ENCODE measurements at regions not wholly inside any gene's neighbourhood (a gene's known extent, or its start where the extent isn't known, plus 50 kb on each side); places are given as distances from the start of the nearest gene placed in this dataset.

GRCh38 chr13:81492449-81492848 is 1151.5 kb upstream of the SPRY2 start:
- TF ChIP-seq CTCF (IDR thresholded peaks at IDR 0.05; ENCODE audit: low read depth, low read length, missing input control): no peak
- TF ChIP-seq FOXA1 (IDR thresholded peaks at IDR 0.05): no peak
- no peak for TF ChIP-seq SP1 (IDR thresholded peaks at IDR 0.05)
- TF ChIP-seq ZBTB33 (IDR thresholded peaks at IDR 0.05): no peak
- TF ChIP-seq MAX (IDR thresholded peaks at IDR 0.05): no peak
- no peak for TF ChIP-seq GABPA (IDR thresholded peaks at IDR 0.05 in 1 of 2, conservative IDR thresholded peaks at IDR 0.05 in 1 of 2)
- no peak for TF ChIP-seq YY1 (IDR thresholded peaks at IDR 0.05)
- TF ChIP-seq EGR1 (IDR thresholded peaks at IDR 0.05; ENCODE audit: low read depth in 2 of 2): no peak
